HG02885 (cell line): ENCODE measurements at regions not wholly inside any gene's neighbourhood (a gene's known extent, or its start where the extent isn't known, plus 50 kb on each side); places are given as distances from the start of the nearest gene placed in this dataset.

Experiments used
- ATAC-seq: cut with Tn5 transposase; IDR thresholded peaks from one replicate; pipeline ENCODE4 v1.9.1; 2021; ENCODE audit warnings: mild to moderate bottlenecking; ENCODE audit not compliant: unreplicated experiment, poor library complexity

- no peak for ATAC-seq
Measured at GRCh38 chr2:71788186-71788525, 334.8 kb downstream of the DYSF start.

- no peak for ATAC-seq
Measured at GRCh38 chr2:71787476-71788185, 334.3 kb downstream of the DYSF start.

GRCh38 chr2:71787108-71787415 lies 333.7 kb downstream of the DYSF start:
- no peak for ATAC-seq

GRCh38 chr2:71786291-71787107 lies 333.1 kb downstream of the DYSF start:
- no peak for ATAC-seq

- no peak for ATAC-seq
Measured at GRCh38 chr2:71785516-71785981, 332.2 kb downstream of the DYSF start.

GRCh38 chr2:71784734-71785511 lies 331.6 kb downstream of the DYSF start:
- no peak for ATAC-seq

GRCh38 chr2:71783815-71784214 lies 330.5 kb downstream of the DYSF start:
- ATAC-seq: no peak

- no peak for ATAC-seq
Measured at GRCh38 chr2:71783215-71783614, 329.9 kb downstream of the DYSF start.

GRCh38 chr2:71782323-71782722 lies 329.0 kb downstream of the DYSF start:
- no peak for ATAC-seq

GRCh38 chr2:71781695-71782228 lies 328.4 kb downstream of the DYSF start:
- no peak for ATAC-seq

GRCh38 chr2:71780162-71780561 lies 326.8 kb downstream of the DYSF start:
- no peak for ATAC-seq

GRCh38 chr2:71779774-71780105 lies 326.4 kb downstream of the DYSF start:
- no peak for ATAC-seq

- ATAC-seq: no peak
Measured at GRCh38 chr2:71778936-71779773, 325.8 kb downstream of the DYSF start.

- ATAC-seq: no peak
Measured at GRCh38 chr2:71778514-71778913, 325.2 kb downstream of the DYSF start.

- ATAC-seq: no peak
Measured at GRCh38 chr2:71777946-71778345, 324.6 kb downstream of the DYSF start.

GRCh38 chr2:71776227-71776626 lies 322.9 kb downstream of the DYSF start:
- ATAC-seq: no peak

GRCh38 chr2:71773218-71773617 lies 319.9 kb downstream of the DYSF start:
- ATAC-seq: no peak

GRCh38 chr2:71772510-71773172 lies 319.3 kb downstream of the DYSF start:
- no peak for ATAC-seq

- ATAC-seq: no peak
Measured at GRCh38 chr2:71767663-71768062, 314.3 kb downstream of the DYSF start.

- no peak for ATAC-seq
Measured at GRCh38 chr2:71759060-71759459, 305.7 kb downstream of the DYSF start.
